H1 (cell line): ENCODE measurements at regions not wholly inside any gene's neighbourhood (a gene's known extent, or its start where the extent isn't known, plus 50 kb on each side); places are given as distances from the start of the nearest gene placed in this dataset.

Experiments
- EGR1 ChIP-seq: IDR thresholded peaks from 2 replicates; pipeline ENCODE4 v1.6.1; 2011; ENCODE audit warnings: low read depth, low read length, borderline replicate concordance
- FOSL1 ChIP-seq: IDR thresholded peaks from 2 replicates; pipeline ENCODE4 v1.6.1; 2011; ENCODE audit warnings: mild to moderate bottlenecking, low read depth, low read length, moderate library complexity; ENCODE audit not compliant: insufficient read depth
- HDAC2 ChIP-seq, 2 experiments: fragments of 300-600 bp in 1 of 2; sonication (generic) in 1 of 2; IDR thresholded peaks; 2 replicates each; pipeline ENCODE4 v1.6.1; 2011 to 2012; ENCODE audit warnings: low read depth in 2 of 2, low read length in 2 of 2, mild to moderate bottlenecking in 2 of 2, moderate library complexity in 2 of 2, borderline replicate concordance in 1 of 2, inconsistent platforms in 1 of 2
- POLR2A ChIP-seq, 2 experiments: IDR thresholded peaks; 1 replicate in 1 of 2; 2 replicates in 1 of 2; pipeline ENCODE4 v1.6.1; 2011; ENCODE audit warnings: low read depth in 2 of 2, low read length in 2 of 2, mild to moderate bottlenecking in 2 of 2; ENCODE audit errors: control extremely low read depth in 1 of 2
- POLR2AphosphoS5 ChIP-seq: IDR thresholded peaks from 2 replicates; pipeline ENCODE4 v1.6.1; 2011; ENCODE audit warnings: low read depth, low read length
- RFX5 ChIP-seq: IDR thresholded peaks from 2 replicates; pipeline ENCODE4 v1.6.1; 2011; ENCODE audit warnings: low read depth, low read length, improper control_type of control experiment, borderline replicate concordance
- SIN3A ChIP-seq, 2 experiments: IDR thresholded peaks in 1 of 2; conservative IDR thresholded peaks in 1 of 2; 2 replicates each; pipeline ENCODE4 v1.6.1; 2011 to 2012; ENCODE audit warnings: low read length in 2 of 2, improper control_type of control experiment in 1 of 2, low read depth in 1 of 2, mild to moderate bottlenecking in 1 of 2
- SP1 ChIP-seq: IDR thresholded peaks from 2 replicates; pipeline ENCODE4 v1.6.1; 2011; ENCODE audit warnings: low read depth, low read length
- TF ChIP-seq, protein P1 (sequence below): IDR thresholded peaks from 2 replicates; pipeline ENCODE4 v1.6.1; 2012; ENCODE audit warnings: inconsistent platforms
- TF ChIP-seq, protein P2 (sequence below), 3 experiments: IDR thresholded peaks; 1 replicate in 2 of 3; 2 replicates in 1 of 3; pipeline versions ENCODE4 v1.5.1 to v1.6.1; 2011; ENCODE audit warnings: low read length in 3 of 3, mild to moderate bottlenecking in 3 of 3, inconsistent platforms in 2 of 3, low read depth in 1 of 3, moderate library complexity in 1 of 3; ENCODE audit not compliant: insufficient read depth in 1 of 3; ENCODE audit errors: control extremely low read depth in 1 of 3

DNA sequence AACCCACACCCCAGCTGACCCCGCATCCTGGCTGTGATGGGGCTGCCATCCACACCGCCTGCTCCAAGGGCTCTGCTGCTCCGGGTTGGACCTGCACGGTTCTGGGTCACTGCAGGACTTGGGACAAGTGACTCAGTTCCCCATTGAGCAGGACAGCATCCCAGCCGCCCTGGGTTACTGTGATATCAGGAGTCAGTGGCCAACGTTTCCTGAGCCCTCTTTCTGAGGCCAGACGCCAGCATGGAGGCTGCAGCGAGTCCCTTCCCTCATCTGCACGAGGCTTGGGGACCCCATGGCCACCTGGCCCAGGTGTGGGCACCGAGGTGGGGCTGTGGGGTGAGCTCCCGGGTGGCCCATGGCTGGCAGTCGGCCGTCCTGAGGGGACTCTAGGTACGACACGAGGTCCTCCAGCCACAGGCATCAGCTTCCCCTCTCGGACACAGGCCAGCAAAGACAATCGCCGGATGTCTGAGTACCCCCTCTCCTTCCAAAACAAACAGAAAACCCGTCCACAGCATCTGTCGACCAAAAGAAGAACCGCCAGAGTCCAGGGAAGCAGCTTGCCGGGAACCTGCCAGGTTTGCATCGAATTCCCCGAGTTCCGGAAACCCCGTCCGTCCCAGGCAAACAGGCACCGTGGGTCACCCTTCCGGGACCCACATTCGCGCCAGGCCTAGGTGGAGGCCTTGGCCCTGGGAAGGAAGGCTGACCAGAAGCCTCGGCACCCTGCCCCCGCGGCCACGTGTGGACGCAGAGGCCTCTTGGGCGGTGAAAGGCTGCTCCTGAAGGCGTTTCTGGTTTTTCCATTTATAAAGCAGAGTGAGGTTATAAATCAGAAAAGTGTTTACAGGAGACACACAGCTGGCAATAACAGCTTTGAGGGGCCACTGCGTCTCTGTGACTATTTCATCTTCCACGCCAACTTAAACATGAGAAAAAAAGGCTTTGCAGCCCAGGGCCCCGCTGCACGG is 136.0 kb downstream of the FAM53A start:
- TF ChIP-seq SP1 (no peak), RFX5 (no peak), EGR1 (no peak), HDAC2 (IDR thresholded peaks at IDR 0.05; ENCODE audit: borderline replicate concordance in 1 of 2, low read depth in 2 of 2, low read length in 2 of 2) (no peak), POLR2AphosphoS5 (no peak), SIN3A (conservative IDR thresholded peaks at IDR 0.05 in 1 of 2, IDR thresholded peaks at IDR 0.05 in 1 of 2; ENCODE audit: low read depth in 1 of 2, low read length in 2 of 2) (no peak), POLR2A (IDR thresholded peaks at IDR 0.05; ENCODE audit: control extremely low read depth in 1 of 2, low read depth in 2 of 2, low read length in 2 of 2) (no peak), FOSL1 (no peak)
- TF ChIP-seq, protein P1, sequence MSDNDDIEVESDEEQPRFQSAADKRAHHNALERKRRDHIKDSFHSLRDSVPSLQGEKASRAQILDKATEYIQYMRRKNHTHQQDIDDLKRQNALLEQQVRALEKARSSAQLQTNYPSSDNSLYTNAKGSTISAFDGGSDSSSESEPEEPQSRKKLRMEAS, result no peak
- TF ChIP-seq, protein P2, sequence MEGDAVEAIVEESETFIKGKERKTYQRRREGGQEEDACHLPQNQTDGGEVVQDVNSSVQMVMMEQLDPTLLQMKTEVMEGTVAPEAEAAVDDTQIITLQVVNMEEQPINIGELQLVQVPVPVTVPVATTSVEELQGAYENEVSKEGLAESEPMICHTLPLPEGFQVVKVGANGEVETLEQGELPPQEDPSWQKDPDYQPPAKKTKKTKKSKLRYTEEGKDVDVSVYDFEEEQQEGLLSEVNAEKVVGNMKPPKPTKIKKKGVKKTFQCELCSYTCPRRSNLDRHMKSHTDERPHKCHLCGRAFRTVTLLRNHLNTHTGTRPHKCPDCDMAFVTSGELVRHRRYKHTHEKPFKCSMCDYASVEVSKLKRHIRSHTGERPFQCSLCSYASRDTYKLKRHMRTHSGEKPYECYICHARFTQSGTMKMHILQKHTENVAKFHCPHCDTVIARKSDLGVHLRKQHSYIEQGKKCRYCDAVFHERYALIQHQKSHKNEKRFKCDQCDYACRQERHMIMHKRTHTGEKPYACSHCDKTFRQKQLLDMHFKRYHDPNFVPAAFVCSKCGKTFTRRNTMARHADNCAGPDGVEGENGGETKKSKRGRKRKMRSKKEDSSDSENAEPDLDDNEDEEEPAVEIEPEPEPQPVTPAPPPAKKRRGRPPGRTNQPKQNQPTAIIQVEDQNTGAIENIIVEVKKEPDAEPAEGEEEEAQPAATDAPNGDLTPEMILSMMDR (IDR thresholded peaks at IDR 0.05; ENCODE audit: control extremely low read depth in 1 of 3, insufficient read depth in 1 of 3, low read depth in 1 of 3, low read length in 3 of 3), result no peak
